ENCODE measurements at regions not wholly inside any gene's neighbourhood (a gene's known extent, or its start where the extent isn't known, plus 50 kb on each side); places are given as distances from the start of the nearest gene placed in this dataset.
A peak's percentile ranks its signal among the peaks of the same experiment; 100 is the strongest.

DNA sequence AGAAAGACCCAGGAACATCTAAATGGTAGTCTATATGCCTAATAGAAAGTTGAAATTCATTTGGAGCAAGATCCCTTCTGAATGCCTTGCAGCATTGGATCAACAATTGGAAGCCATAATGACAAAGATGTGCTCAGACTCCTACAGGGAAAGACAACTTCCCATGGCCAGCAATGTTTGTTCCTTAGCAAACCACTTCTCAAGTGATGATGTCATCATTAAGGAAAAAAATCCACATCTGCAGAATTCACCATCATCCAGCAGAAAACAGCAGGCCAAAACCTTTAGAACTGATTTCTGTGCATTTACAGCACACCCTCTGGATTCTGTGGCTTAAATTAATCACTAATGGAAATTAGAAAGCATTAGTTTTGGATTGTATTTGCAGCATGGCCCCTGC, 82.4 kb upstream of the ZIC3 start:
- Mint-ChIP-seq H3K27ac (no peak overlapping the region), H3K4me3 (no peak overlapping the region), H3K27me3 (no peaks in the 10 kb centered on the region), H3K9me3 (no peaks in the 10 kb centered on the region), H3K4me1 (no peaks in the 10 kb centered on the region)
- ATAC-seq = no peak
- no peak for DNase-seq

DNA sequence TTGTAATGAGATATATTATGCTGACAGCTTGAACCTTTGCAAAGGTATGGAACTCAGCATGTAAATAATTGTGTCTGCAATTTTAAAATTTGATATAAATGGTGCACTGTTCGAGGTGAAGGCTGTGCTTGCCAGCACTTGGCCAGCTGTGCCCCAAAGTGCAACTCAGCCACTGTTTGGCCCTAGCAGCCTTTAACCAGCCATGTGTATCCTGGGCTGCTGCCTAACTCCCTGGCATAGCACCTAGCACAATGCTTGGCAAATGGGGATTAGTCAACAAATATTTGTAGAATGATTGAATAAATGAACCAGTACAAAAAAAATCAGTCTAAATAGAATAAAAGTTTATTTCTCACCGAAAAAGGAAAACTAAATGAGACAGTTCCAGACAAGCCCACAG, 83.8 kb upstream of the ZIC3 start:
- H3K4me3 Mint-ChIP-seq = no peak overlapping the region
- no peaks in the 10 kb centered on the region for H3K27me3 Mint-ChIP-seq
- H3K9me3 Mint-ChIP-seq = no peaks in the 10 kb centered on the region
- no peaks in the 10 kb centered on the region for H3K4me1 Mint-ChIP-seq
- no peak overlapping the region for H3K27ac Mint-ChIP-seq
- DNase-seq (no peak), ATAC-seq (no peak)

DNA sequence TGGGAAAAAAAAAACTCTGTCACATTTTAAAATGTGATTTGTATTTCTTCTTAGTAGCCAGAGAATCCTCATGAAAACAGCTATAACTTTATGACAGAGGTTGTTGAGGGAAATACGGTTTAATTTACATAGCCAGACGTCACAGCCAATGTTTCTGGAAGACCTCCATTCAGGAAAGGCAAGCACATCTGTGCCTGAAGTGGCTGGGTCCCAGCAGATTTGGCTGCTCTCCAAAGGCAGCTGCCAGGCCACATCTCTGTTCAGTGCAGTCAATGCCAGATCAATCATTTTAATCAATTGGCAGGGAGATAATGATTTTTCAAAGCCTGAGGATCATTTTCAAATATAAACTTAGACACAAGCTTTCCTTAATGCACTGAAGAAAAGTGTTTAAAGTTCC, 86.5 kb upstream of the ZIC3 start:
- ATAC-seq = no peak
- H3K27ac Mint-ChIP-seq = no peak overlapping the region
- no peaks in the 10 kb centered on the region for H3K27me3 Mint-ChIP-seq
- no peaks in the 10 kb centered on the region for H3K9me3 Mint-ChIP-seq
- H3K4me3 Mint-ChIP-seq = no peak overlapping the region
- H3K4me1 Mint-ChIP-seq = no peaks in the 10 kb centered on the region
- DNase-seq = no peak

DNA sequence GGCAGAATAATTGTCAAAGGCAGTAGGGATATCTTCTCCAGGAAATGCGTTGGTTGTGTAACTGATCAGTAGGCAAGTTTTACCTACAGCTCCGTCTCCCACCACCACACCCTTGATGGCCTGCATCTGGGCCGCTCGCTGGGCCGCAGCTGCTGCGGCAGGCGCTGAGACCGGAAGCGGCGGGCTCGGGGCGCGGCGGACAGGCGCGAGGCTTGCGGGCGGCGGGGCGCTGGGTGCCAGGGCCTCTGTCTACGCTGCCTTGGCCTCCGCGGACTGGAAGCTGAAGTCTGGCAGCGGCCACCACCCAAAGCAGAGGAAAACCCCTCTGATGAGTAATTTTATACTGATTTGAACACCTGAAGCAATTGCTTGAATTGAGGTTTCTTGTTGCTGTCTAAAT, 124.2 kb upstream of the ZIC3 start:
- Mint-ChIP-seq H3K4me1 (no peaks in the 10 kb centered on the region), H3K4me3 (no peak overlapping the region), H3K27me3 (no peaks in the 10 kb centered on the region), H3K9me3 (no peaks in the 10 kb centered on the region), H3K27ac (no peak overlapping the region)
- ATAC-seq (no peak), DNase-seq (no peak)

DNA sequence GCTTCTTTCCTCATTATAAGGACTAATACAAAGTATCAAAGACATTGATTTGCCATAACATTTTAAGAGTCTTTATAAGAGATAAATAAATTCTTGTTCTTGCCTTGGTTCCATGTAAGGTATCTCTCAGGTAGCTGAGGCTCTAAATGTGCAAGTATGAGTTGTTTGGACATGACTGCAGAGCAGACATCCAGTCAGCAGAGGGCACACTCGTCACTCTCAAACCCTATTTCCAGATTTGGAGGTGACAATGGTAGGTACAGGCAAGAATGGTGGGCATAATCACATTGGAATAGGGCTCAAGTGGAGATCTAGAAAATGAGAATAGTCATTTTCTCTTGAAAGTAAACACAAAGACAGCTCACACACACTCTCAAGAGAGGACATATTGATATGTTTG, 133.3 kb upstream of the ZIC3 start:
- Mint-ChIP-seq H3K4me3 (no peak overlapping the region), H3K27ac (no peak overlapping the region), H3K27me3 (peaks cover 42% of the 10 kb centered on the region), H3K9me3 (no peaks in the 10 kb centered on the region), H3K4me1 (peaks cover 7% of the 10 kb centered on the region)
- ATAC-seq = peak; percentile 55
- DNase-seq = peak in 1 of 2 donors; percentile 18

DNA sequence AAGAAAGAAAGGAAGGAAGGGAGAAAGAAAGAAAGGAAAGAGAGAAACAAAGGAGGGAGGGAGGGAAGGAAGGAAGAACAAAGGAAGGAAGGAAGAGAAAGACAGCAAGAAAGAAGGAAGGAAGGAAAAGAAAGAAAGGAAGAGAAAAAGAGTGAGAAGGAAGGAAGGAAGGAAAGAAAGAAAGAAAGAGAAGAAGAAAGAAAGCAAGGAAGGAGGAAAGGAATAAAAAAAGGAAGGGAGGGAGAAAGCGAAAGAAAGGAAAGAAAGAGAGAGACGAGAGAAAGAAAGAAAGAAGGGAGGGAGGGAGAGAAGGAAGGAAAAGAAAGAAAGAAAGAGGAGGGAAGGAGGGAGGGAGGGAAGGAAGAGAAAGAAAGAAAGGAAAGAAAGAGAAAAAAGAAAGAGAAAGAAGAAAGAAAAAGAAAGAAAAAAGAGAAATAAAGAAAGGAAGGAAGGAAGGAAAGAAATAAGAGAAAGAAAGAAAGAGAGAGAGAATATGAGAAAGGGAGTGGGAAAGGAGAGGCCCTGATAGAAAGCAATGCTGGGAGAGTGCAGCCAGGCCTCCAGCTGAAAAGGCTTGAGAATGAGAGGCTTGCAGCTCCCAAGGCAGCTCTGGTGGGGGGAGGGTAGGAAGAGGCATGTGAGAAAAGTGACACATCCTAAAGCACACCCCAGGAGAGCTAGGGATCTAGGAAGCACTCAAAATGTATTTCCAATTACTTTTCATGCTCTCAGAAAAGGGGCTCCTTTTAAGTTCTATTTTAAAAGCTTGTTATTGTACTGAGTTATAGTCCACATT, 134.0 kb upstream of the ZIC3 start:
- Mint-ChIP-seq H3K4me3 (no peak overlapping the region), H3K27ac (no peak overlapping the region), H3K27me3 (peaks cover 50% of the 10 kb centered on the region), H3K9me3 (no peaks in the 10 kb centered on the region), H3K4me1 (peaks cover 14% of the 10 kb centered on the region)
- ATAC-seq (no peak), DNase-seq (no peak)

DNA sequence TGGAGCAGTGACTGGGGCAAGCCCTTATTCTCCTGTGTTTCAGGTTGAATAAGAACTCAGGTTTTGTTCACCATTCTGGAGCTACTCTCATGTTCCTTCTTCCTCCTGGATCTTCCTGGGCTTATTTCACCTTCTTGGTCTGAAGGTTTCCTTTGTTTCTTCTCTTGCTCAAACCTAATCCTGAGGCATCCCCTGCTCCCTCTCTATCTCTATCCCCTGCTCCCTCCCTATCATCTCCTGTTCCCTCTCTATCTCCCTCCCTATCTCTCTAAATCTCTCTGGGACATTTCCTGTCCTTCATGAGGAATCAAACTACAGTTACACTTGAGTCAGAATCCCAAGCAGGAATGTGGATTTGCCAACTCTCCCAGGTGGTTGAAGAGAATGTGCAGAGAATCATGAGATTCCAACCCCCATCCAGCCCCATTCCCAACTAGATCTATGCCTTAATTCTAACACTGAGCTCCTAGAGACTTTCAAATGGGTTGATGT, 134.9 kb upstream of the ZIC3 start:
- H3K27me3 Mint-ChIP-seq = peaks cover 58% of the 10 kb centered on the region
- H3K9me3 Mint-ChIP-seq = no peaks in the 10 kb centered on the region
- DNase-seq = no peak
- H3K4me1 Mint-ChIP-seq = peaks cover 19% of the 10 kb centered on the region
- ATAC-seq = no peak
- no peak overlapping the region for H3K27ac Mint-ChIP-seq
- H3K4me3 Mint-ChIP-seq = no peak overlapping the region

DNA sequence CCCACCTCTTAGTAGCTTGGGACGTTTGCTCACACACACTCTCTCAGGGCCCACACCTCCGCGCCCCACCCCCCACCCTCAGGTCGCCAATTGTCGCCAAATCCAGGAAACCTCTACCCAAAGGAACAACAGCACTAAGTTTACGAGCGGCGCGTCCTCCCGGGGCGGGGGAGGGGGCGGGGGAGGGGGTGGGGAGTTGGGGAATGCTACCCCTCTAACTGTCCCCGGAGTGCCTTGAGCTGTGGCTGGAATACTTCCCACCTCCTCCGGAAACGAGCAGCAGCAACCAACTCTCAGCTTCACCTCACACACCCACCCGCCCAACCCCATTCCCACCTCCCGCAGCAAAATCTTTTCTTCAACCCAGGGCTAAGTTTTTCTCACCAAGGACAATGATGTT, 135.6 kb upstream of the ZIC3 start:
- Mint-ChIP-seq H3K27me3 (peaks cover 65% of the 10 kb centered on the region), H3K4me1 (peaks cover 19% of the 10 kb centered on the region), H3K27ac (no peak overlapping the region), H3K9me3 (no peaks in the 10 kb centered on the region), H3K4me3 (no peak overlapping the region)
- ATAC-seq (no peak), DNase-seq (no peak)

DNA sequence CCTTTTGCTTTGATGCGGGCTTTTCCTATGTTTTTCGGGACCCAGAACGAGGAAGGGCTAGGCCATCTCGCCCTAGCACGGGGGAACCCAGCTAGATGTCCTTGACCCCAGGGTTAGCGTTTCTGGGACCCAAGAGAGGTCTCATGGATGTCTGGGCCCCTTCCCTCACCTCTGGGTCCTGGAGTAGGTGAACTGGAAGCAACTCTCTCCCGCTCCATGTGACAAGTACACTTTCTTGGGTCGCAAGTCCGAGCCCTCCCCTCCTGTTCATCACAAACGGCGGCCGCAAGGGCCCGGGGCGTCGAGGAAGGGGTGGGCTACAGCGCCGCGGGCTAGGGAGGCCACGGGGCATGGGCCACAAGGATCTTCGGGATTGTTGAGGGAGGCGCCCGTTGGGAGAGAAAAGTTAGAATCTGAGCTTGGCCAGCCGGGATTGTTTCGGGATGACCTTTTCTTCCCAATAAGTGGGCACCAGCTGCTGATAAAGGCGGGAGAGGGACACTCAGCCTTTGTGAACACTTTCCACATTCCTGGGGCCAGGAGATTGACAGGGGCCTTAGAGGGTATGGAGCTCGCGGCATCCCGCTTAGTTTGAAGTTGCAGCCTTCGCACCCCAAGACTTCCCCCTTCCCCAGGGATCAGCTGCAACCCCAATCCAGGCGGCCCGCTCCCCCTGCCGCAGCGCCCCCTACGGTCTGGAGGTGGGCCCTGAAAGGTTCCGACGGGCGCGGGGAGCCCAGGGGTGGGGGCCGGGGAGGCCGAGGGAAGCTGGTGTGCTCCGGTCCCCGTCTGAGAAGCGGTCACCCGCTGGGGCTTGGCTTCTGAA, 136.9 kb upstream of the ZIC3 start:
- no peak for DNase-seq
- no peak overlapping the region for H3K27ac Mint-ChIP-seq
- no peak for ATAC-seq
- H3K4me3 Mint-ChIP-seq = peak overlapping the region; percentile 53 to 88
- H3K4me1 Mint-ChIP-seq = peaks cover 19% of the 10 kb centered on the region
- H3K27me3 Mint-ChIP-seq = peaks cover 79% of the 10 kb centered on the region
- no peaks in the 10 kb centered on the region for H3K9me3 Mint-ChIP-seq

DNA sequence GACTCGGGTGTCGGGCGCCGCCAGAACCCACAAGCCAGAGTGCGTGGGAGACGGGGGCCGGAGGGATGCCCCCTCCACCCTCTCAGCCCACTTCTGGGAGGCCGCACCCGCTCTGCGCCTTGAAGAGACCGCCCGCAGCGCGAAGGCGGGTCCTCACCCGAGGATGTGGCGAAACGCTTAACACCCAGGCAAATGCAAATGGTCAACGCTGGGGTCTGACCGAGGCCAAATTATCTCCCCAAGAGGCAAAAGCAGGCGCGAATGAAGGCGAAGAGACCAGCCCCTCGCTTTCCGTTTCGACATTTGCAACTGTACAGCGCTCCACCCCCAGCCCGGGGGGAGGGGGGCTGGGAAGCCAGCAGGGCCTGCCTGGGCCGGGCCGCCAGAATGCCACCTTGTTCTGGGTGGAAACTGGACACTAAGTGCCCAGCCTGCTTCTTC, 137.7 kb upstream of the ZIC3 start:
- H3K4me3 Mint-ChIP-seq = peak overlapping the region; percentile 83 to 88
- ATAC-seq = peak; percentile 50

DNA sequence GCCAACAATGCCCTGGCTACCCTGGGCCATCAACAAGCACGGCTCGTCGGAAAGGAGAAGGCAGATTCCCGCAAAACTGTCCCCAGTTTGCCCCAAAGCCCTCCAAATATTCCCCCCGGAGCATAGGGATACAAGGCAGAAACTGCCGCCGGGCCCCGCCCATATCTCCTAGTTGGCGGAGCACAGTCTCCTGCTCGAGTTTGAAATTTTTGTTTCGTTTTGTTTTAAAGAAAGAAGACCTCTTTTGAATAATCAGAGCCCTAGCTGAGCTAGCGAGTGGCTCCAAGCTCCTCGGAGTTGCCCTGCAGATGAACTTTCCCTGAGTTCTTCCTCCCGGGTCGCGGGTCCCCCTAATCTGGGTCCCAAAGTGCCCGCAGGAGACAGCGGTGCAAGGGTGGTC, 138.1 kb upstream of the ZIC3 start:
- H3K4me1 Mint-ChIP-seq = peaks cover 19% of the 10 kb centered on the region
- H3K9me3 Mint-ChIP-seq = no peaks in the 10 kb centered on the region
- ATAC-seq = peak; percentile 48
- H3K4me3 Mint-ChIP-seq = peak overlapping the region; percentile 83 to 88
- peaks cover 90% of the 10 kb centered on the region for H3K27me3 Mint-ChIP-seq
- peak in 1 of 2 donors; percentile 8 for DNase-seq
- H3K27ac Mint-ChIP-seq = peak overlapping the region in 1 of 2 donors; percentile 63

More for the DNA sequence above, 137.7 kb upstream of the ZIC3 start:
- DNase-seq = peak in 1 of 2 donors; percentile 9
- no peak overlapping the region for H3K27ac Mint-ChIP-seq
- no peaks in the 10 kb centered on the region for H3K9me3 Mint-ChIP-seq
- peaks cover 86% of the 10 kb centered on the region for H3K27me3 Mint-ChIP-seq
- H3K4me1 Mint-ChIP-seq = peaks cover 19% of the 10 kb centered on the region

DNA sequence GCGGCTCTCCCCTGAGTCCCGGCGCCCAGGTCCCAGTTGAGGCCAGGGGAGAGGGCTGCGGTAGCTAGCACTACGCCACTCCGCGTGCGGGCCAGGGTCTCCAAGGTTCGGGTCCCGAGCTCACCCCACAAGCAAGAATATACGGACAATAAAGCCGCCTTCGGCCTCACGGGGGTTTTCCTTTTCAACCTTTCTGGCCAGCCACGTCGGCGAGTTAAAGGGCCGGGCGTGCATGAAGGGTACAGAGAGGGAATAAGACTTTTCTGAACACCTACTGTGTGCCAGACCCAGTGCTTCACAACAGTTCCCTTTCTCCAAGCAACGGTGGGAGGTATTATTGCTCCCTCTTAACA, 138.5 kb upstream of the ZIC3 start:
- H3K4me3 Mint-ChIP-seq = peak overlapping the region; percentile 83 to 88
- H3K27ac Mint-ChIP-seq = no peak overlapping the region
- ATAC-seq (no peak), DNase-seq (no peak)
- H3K9me3 Mint-ChIP-seq = no peaks in the 10 kb centered on the region
- peaks cover 19% of the 10 kb centered on the region for H3K4me1 Mint-ChIP-seq
- peaks cover 93% of the 10 kb centered on the region for H3K27me3 Mint-ChIP-seq

DNA sequence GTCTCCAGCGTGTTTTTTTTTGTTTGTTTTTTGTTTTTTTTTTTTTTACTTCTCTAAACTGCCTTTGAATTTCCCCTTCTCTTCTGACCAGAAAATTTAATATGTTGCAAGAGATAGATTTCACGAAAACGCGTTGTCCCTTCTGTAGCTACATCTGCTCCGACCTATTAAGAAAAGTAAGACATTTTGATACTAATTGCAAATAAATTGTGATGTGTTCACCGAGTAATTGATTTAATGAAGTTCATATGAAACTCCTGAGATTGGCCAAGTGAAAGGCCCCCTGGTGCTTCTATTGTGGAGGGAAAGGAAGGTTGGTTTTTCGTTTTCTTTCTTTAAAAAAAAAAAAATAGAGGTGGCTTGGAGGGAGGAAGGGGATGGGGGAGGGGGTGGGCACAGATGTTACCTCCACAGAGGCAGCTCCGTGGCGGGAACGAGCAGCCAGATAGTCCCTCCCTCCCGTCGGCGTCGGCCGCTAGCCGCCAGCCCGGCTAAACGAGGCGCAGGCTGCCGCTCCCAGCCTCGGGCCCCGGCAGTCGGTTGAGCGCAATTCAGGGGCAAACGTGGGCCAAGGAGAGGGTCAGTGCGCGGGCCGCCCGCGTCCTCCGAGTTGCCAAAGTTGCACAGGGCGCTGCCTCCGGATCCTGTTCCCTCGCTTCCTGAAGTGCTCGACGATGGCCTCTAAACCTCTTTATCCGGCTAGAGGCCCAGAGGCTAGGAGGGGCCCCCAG, 139.1 kb upstream of the ZIC3 start:
- ATAC-seq (peak; percentile 35), DNase-seq (no peak)
- no peaks in the 10 kb centered on the region for H3K9me3 Mint-ChIP-seq
- H3K4me3 Mint-ChIP-seq = peak overlapping the region; percentile 83 to 88
- H3K27ac Mint-ChIP-seq = no peak overlapping the region
- H3K27me3 Mint-ChIP-seq = peaks cover 88% of the 10 kb centered on the region
- peaks cover 19% of the 10 kb centered on the region for H3K4me1 Mint-ChIP-seq

DNA sequence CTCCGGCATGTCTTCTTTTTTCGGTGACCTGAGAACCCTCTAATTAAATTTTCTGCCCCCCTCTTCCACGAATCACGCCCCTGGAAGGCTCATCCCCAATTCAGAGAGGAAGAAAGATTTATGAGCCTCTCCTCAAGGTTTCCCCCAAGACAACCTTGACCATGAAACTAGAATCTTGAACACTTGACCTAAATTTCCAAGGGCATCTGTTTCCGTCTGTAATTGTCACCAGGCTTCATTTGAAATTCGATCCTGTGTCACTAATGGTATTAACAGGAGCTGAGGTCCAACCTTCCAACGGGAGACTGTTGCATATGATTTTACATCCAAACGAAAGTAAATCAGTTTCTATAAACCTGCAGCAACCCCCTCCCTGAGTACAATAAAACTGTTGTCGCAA, 139.9 kb upstream of the ZIC3 start:
- H3K4me3 Mint-ChIP-seq = no peak overlapping the region
- peaks cover 79% of the 10 kb centered on the region for H3K27me3 Mint-ChIP-seq
- H3K4me1 Mint-ChIP-seq = peaks cover 19% of the 10 kb centered on the region
- H3K27ac Mint-ChIP-seq = no peak overlapping the region
- DNase-seq = no peak
- no peaks in the 10 kb centered on the region for H3K9me3 Mint-ChIP-seq
- ATAC-seq = no peak

DNA sequence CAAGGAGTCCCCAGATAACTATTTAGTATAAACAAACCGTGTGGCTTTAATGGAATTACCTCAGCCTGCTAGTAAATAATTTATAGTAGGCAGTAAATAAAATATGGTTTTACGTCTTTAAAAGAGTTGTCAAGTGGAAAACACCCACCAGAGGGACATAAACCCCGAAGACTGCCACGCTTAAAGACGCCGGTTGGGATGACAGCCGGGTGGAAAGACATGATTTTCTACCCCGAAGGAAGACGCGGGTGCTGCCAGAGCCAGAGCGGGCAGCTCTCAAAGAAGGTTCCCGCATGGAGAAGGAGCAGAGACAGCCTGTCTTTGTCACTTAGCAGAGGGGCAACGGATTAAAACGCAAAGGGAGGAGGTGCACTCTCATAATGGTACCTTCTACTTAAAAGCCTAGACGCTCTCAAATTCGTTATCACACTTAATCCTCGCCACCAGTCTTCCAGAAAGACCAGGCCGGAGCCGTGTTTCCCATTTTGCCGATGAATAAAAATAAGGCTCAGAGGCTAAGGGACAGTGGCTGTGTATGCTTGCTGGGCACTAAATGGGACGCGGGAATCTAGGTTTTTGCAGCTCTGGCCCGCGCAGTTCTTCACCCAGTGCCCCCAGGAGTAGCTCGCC, 140.5 kb upstream of the ZIC3 start:
- H3K9me3 Mint-ChIP-seq = no peaks in the 10 kb centered on the region
- no peak for DNase-seq
- ATAC-seq = no peak
- H3K4me3 Mint-ChIP-seq = no peak overlapping the region
- H3K27me3 Mint-ChIP-seq = peaks cover 74% of the 10 kb centered on the region
- H3K4me1 Mint-ChIP-seq = peaks cover 19% of the 10 kb centered on the region
- H3K27ac Mint-ChIP-seq = no peak overlapping the region
